H9 (cell line): ENCODE measurements at regions not wholly inside any gene's neighbourhood (a gene's known extent, or its start where the extent isn't known, plus 50 kb on each side); places are given as distances from the start of the nearest gene placed in this dataset.

Experiments used
- DNase-seq: peaks from one replicate; pipeline ENCODE4 v3.0.0-alpha.2; 2017
- H2AFZ ChIP-seq: one replicate; pipeline ENCODE4 v1.6.1; 2013; ENCODE audit warnings: mild to moderate bottlenecking, low read length, control low read depth, moderate library complexity
- H2AK5ac ChIP-seq: 2 replicates; pipeline ENCODE4 v1.6.1; 2013; ENCODE audit warnings: low read length, control low read depth, mixed read lengths; ENCODE audit not compliant: insufficient read length
- H2BK120ac ChIP-seq: one replicate; pipeline ENCODE4 v1.6.1; 2013; ENCODE audit warnings: low read depth, mild to moderate bottlenecking, low read length, control low read depth, inconsistent platforms; ENCODE audit not compliant: poor library complexity, severe bottlenecking
- H2BK12ac ChIP-seq: 2 replicates; pipeline ENCODE4 v1.6.1; 2013; ENCODE audit warnings: low read length, control low read depth, mixed read lengths, low read depth; ENCODE audit not compliant: insufficient read length
- H2BK15ac ChIP-seq: 2 replicates; pipeline ENCODE4 v1.6.1; 2013; ENCODE audit warnings: low read depth, low read length, control low read depth
- H2BK20ac ChIP-seq: one replicate; pipeline ENCODE4 v1.6.1; 2013; ENCODE audit warnings: low read depth, mild to moderate bottlenecking, low read length, control low read depth, inconsistent platforms; ENCODE audit not compliant: poor library complexity, severe bottlenecking
- H2BK5ac ChIP-seq: 2 replicates; pipeline ENCODE4 v1.6.1; 2013; ENCODE audit warnings: low read length, control low read depth, mixed read lengths; ENCODE audit not compliant: insufficient read length
- H3K14ac ChIP-seq: 2 replicates; pipeline ENCODE4 v1.6.1; 2013; ENCODE audit warnings: low read length, control low read depth; ENCODE audit not compliant: insufficient read depth
- H3K18ac ChIP-seq: 2 replicates; pipeline ENCODE4 v1.6.1; 2013; ENCODE audit warnings: low read depth, mild to moderate bottlenecking, mixed read lengths, low read length, control low read depth; ENCODE audit not compliant: insufficient read length
- H3K23ac ChIP-seq: 2 replicates; pipeline ENCODE4 v1.6.1; 2013; ENCODE audit warnings: low read length, control low read depth, mixed read lengths, low read depth; ENCODE audit not compliant: insufficient read length
- H3K23me2 ChIP-seq: 2 replicates; pipeline ENCODE4 v1.6.1; 2013; ENCODE audit warnings: low read depth, mild to moderate bottlenecking, mixed read lengths, low read length, control low read depth; ENCODE audit not compliant: insufficient read length, poor library complexity, severe bottlenecking
- H3K27ac ChIP-seq: 2 replicates; pipeline ENCODE4 v1.5.1; 2013; ENCODE audit warnings: low read length, control low read depth, mixed read lengths, low read depth; ENCODE audit not compliant: insufficient read length
- H3K27me3 ChIP-seq: 2 replicates; pipeline ENCODE4 v1.6.1; 2013; ENCODE audit warnings: low read length, control low read depth, inconsistent platforms; ENCODE audit not compliant: insufficient read depth
- H3K4ac ChIP-seq: 2 replicates; pipeline ENCODE4 v1.6.1; 2013; ENCODE audit warnings: low read depth, mild to moderate bottlenecking, control low read depth, inconsistent platforms, low read length, moderate library complexity
- H3K4me1 ChIP-seq: 2 replicates; pipeline ENCODE4 v1.6.1; 2013; ENCODE audit warnings: low read length, control low read depth, inconsistent platforms; ENCODE audit not compliant: insufficient read depth
- H3K4me2 ChIP-seq: 2 replicates; pipeline ENCODE4 v1.6.1; 2013; ENCODE audit warnings: low read length, control low read depth, mixed read lengths; ENCODE audit not compliant: insufficient read length, insufficient read depth
- H3K56ac ChIP-seq: 2 replicates; pipeline ENCODE4 v1.6.1; 2013; ENCODE audit warnings: low read depth, mild to moderate bottlenecking, mixed read lengths, low read length, control low read depth; ENCODE audit not compliant: insufficient read length
- H3K79me1 ChIP-seq: 2 replicates; pipeline ENCODE4 v1.6.1; 2013; ENCODE audit warnings: low read depth, mild to moderate bottlenecking, moderate library complexity, low read length, control low read depth, inconsistent platforms; ENCODE audit not compliant: insufficient read depth, poor library complexity, severe bottlenecking
- H3K79me2 ChIP-seq: 2 replicates; pipeline ENCODE4 v1.6.1; 2013; ENCODE audit warnings: low read length, control low read depth, inconsistent platforms; ENCODE audit not compliant: insufficient read depth
- H3K9ac ChIP-seq: 2 replicates; pipeline ENCODE4 v1.6.1; 2013; ENCODE audit warnings: low read length, control low read depth, mixed read lengths; ENCODE audit not compliant: insufficient read length; ENCODE audit errors: extremely low read depth
- H3K9me3 ChIP-seq: one replicate; pipeline ENCODE4 v1.6.1; 2013; ENCODE audit warnings: low read depth, low read length, inconsistent platforms; ENCODE audit not compliant: control insufficient read depth
- H3T11ph ChIP-seq: one replicate; pipeline ENCODE4 v1.6.1; 2013; ENCODE audit warnings: mild to moderate bottlenecking, low read length, control low read depth, inconsistent platforms
- H4K20me1 ChIP-seq: one replicate; pipeline ENCODE4 v1.6.1; 2013; ENCODE audit not compliant: control insufficient read depth, insufficient read length, insufficient read depth
- H4K5ac ChIP-seq: 2 replicates; pipeline ENCODE4 v1.6.1; 2013; ENCODE audit warnings: low read depth, mild to moderate bottlenecking, mixed read lengths, low read length, control low read depth; ENCODE audit not compliant: insufficient read length
- H4K8ac ChIP-seq: replicated peaks from 2 replicates; pipeline ENCODE4 v1.6.1; 2013; ENCODE audit warnings: low read length, control low read depth, mixed read lengths, low read depth; ENCODE audit not compliant: insufficient read length
- H4K91ac ChIP-seq: 2 replicates; pipeline ENCODE4 v1.6.1; 2013; ENCODE audit warnings: low read depth, mild to moderate bottlenecking, moderate library complexity, mixed read lengths, low read length, control low read depth; ENCODE audit not compliant: insufficient read length
- H3K27ac Mint-ChIP-seq, 3 experiments: 2 replicates in 2 of 3; 3 replicates in 1 of 3; pipeline ENCODE4 v1.8.0; 2020 to 2021; ENCODE audit warnings: mixed read lengths in 3 of 3, mild to moderate bottlenecking in 1 of 3, moderate library complexity in 1 of 3
- H3K27me3 Mint-ChIP-seq: 2 replicates; pipeline ENCODE4 v1.8.0; 2021; ENCODE audit warnings: low read depth, mild to moderate bottlenecking, moderate library complexity, mixed read lengths
- H3K36me3 Mint-ChIP-seq, 3 experiments: 2 replicates in 2 of 3; 3 replicates in 1 of 3; pipeline ENCODE4 v1.8.0; 2020 to 2021; ENCODE audit warnings: low read depth in 3 of 3, mixed read lengths in 3 of 3; ENCODE audit not compliant: insufficient read depth in 1 of 3
- H3K4me1 Mint-ChIP-seq, 2 experiments: 2 replicates each; pipeline ENCODE4 v1.8.0; 2020; ENCODE audit warnings: mixed read lengths in 2 of 2
- H3K4me3 Mint-ChIP-seq, 2 experiments: 2 replicates in 1 of 2; 3 replicates in 1 of 2; pipeline ENCODE4 v1.8.0; 2020 to 2021; ENCODE audit warnings: mild to moderate bottlenecking in 2 of 2, mixed read lengths in 2 of 2, moderate library complexity in 1 of 2
- H3K9me3 Mint-ChIP-seq, 2 experiments: 2 replicates in 1 of 2; 3 replicates in 1 of 2; pipeline ENCODE4 v1.8.0; 2020; ENCODE audit warnings: mild to moderate bottlenecking in 2 of 2, mixed read lengths in 2 of 2, moderate library complexity in 1 of 2
- CTCF ChIP-seq: fragments of 200-600 bp; sonication (generic); conservative IDR thresholded peaks from 3 replicates; pipeline ENCODE4 v1.8.0; 2021; ENCODE audit warnings: antibody characterized with exemption, mild to moderate bottlenecking
- WGBS: extraction: QIAGEN DNeasy Blood & Tissue Kit; methylation state at CpG from one replicate; pipeline ENCODE4 v1.1.7; 2013; ENCODE audit warnings: missing lambda C conversion rate, low lambda C conversion rate, mixed read lengths; ENCODE audit not compliant: insufficient read length; ENCODE audit errors: extremely low coverage; 5-methylcytosine and 5-hydroxymethylcytosine counted together

- Histone ChIP-seq H4K5ac (no peak overlapping the region), H3K23me2 (no peaks in the 10 kb centered on the region), H3K56ac (no peak overlapping the region), H3K79me2 (no peaks in the 10 kb centered on the region), H3K18ac (no peak overlapping the region), H3K14ac (no peak overlapping the region), H3K4me1 (no peaks in the 10 kb centered on the region), H2BK120ac (no peak overlapping the region), H3K4ac (no peak overlapping the region), H2BK15ac (no peak overlapping the region), H3K9me3 (no peaks in the 10 kb centered on the region), H3K27me3 (no peaks in the 10 kb centered on the region), H3T11ph (no peak overlapping the region), H3K27ac (no peak overlapping the region), H3K9ac (no peak overlapping the region), H2AK5ac (no peak overlapping the region), H2BK20ac (no peak overlapping the region), H2AFZ (no peak overlapping the region), H4K20me1 (no peaks in the 10 kb centered on the region), H3K23ac (no peak overlapping the region), H4K8ac (no peak overlapping the region), H3K79me1 (no peaks in the 10 kb centered on the region), H2BK5ac (no peak overlapping the region), H4K91ac (no peak overlapping the region), H3K4me2 (no peak overlapping the region), H2BK12ac (no peak overlapping the region)
- Mint-ChIP-seq H3K4me1 (peaks cover 0 to 3% of the 10 kb centered on the region in 2 experiments; a peak in 1 of 4 replicates), H3K36me3 (no peaks in the 10 kb centered on the region), H3K27ac (no peak overlapping the region), H3K9me3 (no peaks in the 10 kb centered on the region), H3K27me3 (no peaks in the 10 kb centered on the region), H3K4me3 (no peak overlapping the region)
- no CpG with 5 or more reads among the region's 4 CpGs for WGBS
- DNase-seq = no peak
- TF ChIP-seq CTCF = no peak
Observed at GRCh38 chr1:87993051-87993450, 664.4 kb downstream of the LMO4 start.
